Mucosa of rectum (tissue), 2 donors: ENCODE measurements at regions not wholly inside any gene's neighbourhood (a gene's known extent, or its start where the extent isn't known, plus 50 kb on each side); places are given as distances from the start of the nearest gene placed in this dataset.
"Not testable (repeated sequence)": the region's sequence is repeated elsewhere in the genome, so short reads cannot be mapped to it uniquely, and the experiment has no call there.

Experiments used
- H3K27ac ChIP-seq, 2 donors: one replicate each; pipeline ENCODE4 v1.7.0; 2013; ENCODE audit warnings: inconsistent platforms in 2 of 2, low read depth in 2 of 2, low read length in 2 of 2
- H3K27me3 ChIP-seq, 2 donors: one replicate each; pipeline ENCODE4 v1.7.0; 2013; ENCODE audit warnings: low read length in 2 of 2; ENCODE audit not compliant: control insufficient read depth in 2 of 2, insufficient read depth in 2 of 2
- H3K36me3 ChIP-seq, 2 donors: one replicate each; pipeline ENCODE4 v1.7.0; 2013; ENCODE audit warnings: low read length in 2 of 2; ENCODE audit not compliant: control insufficient read depth in 2 of 2, insufficient read depth in 2 of 2
- H3K4me1 ChIP-seq, 2 donors: one replicate each; pipeline ENCODE4 v1.7.0; 2013; ENCODE audit warnings: low read length in 2 of 2, mild to moderate bottlenecking in 1 of 2; ENCODE audit not compliant: control insufficient read depth in 2 of 2, insufficient read depth in 2 of 2
- H3K4me3 ChIP-seq, 2 donors: one replicate each; pipeline ENCODE4 v1.7.0; 2013; ENCODE audit warnings: low read length in 2 of 2
- H3K9ac ChIP-seq, 2 donors: one replicate each; pipeline ENCODE4 v1.7.0; 2013; ENCODE audit warnings: low read length in 2 of 2, low read depth in 1 of 2, mild to moderate bottlenecking in 1 of 2
- H3K9me3 ChIP-seq, 2 donors: one replicate each; pipeline ENCODE4 v1.7.0; 2013; ENCODE audit warnings: low read length in 2 of 2; ENCODE audit not compliant: control insufficient read depth in 2 of 2
- donor health status: healthy.
- donor health status: Normal muscosa, but diverticular disease.

DNA sequence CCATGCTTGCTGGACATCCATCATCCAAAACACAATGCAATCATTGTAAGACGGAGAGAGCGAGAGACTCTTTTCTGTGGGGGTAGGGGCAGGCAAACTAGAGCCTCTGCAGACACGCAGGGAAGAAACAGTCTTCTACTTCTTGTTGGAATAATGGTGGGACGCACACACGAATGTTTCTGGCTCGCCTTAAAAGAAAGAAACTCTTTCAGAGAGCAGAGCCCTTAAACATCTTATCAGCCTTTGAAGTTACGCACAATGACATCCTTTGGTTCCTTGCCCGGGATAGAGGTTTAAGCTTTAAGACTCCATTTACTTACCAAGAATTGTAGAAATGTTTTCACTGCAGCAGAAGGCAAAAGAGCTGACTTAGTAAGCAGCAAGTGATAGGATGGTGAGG, 133.8 kb upstream of the FOXN3 start:
- peaks cover 0 to 3% of the 10 kb centered on the region in 2 donors for H3K4me1 ChIP-seq
- no peak overlapping the region for H3K27ac ChIP-seq
- H3K4me3 ChIP-seq = no peak overlapping the region
- H3K9me3 ChIP-seq = no peaks in the 10 kb centered on the region
- H3K36me3 ChIP-seq = peaks cover 0 to 2% of the 10 kb centered on the region in 2 donors
- no peak overlapping the region for H3K9ac ChIP-seq
- H3K27me3 ChIP-seq = no peaks in the 10 kb centered on the region

DNA sequence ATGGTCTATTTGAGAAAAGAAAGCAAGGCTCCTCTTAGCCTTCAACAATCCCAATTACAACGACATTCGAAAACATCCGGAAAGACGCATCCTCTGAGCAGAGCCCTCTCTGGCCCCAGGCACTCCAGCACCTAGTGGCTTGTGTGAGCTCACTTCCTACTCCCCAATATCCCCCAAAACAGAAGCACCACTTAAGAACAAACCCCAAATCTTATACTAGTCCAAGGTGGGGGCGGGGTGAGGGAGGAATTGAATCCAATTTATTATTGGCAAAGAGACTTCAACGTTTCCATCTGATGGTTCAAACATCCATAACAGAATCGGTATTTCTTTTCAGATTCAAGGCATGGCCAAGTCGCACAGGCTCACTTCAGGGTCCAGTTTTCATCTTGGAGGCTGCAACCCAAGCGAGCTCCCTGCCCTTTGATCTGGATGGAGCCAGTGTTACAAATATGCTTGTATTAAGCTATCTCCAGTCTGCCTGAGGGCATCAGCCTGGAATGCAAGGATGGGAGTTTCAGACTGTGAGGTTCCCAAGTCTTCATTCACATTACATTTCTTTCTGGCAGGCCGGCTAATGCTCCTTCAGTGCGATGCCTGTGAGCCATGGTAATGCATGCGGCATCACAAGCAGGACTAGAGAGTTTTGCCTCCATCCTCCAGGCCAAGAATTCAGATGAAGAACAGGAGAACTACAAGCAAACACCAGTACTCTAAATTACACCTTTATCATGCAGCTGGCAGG, 132.5 kb upstream of the FOXN3 start:
- H3K36me3 ChIP-seq = peaks cover 0 to 2% of the 10 kb centered on the region in 2 donors
- H3K4me1 ChIP-seq = peaks cover 0 to 3% of the 10 kb centered on the region in 2 donors
- H3K4me3 ChIP-seq = no peak overlapping the region
- H3K9me3 ChIP-seq = no peaks in the 10 kb centered on the region
- H3K27ac ChIP-seq = no peak overlapping the region
- no peaks in the 10 kb centered on the region for H3K27me3 ChIP-seq
- H3K9ac ChIP-seq = no peak overlapping the region

DNA sequence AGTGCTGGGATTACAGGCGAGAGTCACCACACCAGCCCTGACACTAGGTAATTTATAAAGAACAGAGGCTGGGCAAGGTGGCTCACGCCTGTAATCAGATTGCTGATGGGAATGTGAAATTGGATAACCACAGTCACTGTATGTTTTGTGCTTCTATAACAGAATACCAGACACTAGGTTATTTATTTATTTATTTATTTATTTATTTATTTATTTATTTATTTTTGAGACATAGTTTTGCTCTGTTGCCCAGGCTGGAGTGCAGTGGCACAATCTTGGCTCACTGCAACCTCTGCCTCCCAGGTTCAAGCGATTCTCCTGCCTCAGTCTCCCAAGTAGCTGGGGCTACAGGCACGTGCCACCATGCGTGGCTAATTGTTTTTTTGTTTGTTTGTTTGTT, 130.0 kb upstream of the FOXN3 start:
- not testable (repeated sequence) for H3K9ac ChIP-seq, H3K27ac ChIP-seq, H3K36me3 ChIP-seq, H3K9me3 ChIP-seq, H3K27me3 ChIP-seq, H3K4me3 ChIP-seq, H3K4me1 ChIP-seq

DNA sequence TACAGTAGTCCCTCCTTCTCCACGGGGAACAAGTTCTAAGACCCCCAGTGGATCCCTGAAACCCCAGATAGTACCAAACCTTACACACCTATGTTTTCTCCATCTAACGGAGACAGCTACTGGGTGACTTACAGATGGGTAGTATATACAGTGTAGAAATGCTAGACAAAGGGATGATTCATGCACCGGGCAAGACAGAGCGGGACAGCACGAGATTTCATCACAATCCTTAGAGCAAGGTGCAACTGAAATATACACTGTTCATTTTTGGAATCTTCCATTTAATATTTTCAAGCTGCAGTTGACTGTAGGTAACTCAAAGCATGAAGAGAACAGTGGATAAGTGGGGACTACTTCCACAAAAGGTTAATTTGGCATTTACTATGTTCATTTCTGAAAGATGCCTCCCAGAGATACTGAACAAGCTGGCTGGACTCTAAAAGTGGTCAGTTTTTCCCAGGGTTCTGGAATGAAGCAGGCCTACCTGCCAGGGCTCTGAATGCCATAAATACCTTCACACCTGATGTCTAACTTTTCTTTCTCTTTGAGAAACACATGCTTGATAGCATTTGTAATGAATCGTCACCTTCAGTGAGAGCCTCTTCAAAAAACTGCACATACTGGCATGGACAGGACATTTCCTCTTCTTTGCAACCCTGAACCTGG, 127.7 kb upstream of the FOXN3 start:
- Histone ChIP-seq H3K4me3 (no peak overlapping the region), H3K27me3 (no peaks in the 10 kb centered on the region), H3K4me1 (peaks cover 0 to under 1% of the 10 kb centered on the region in 2 donors), H3K9me3 (no peaks in the 10 kb centered on the region), H3K36me3 (peaks cover 0 to 2% of the 10 kb centered on the region in 2 donors), H3K9ac (no peak overlapping the region), H3K27ac (no peak overlapping the region)

DNA sequence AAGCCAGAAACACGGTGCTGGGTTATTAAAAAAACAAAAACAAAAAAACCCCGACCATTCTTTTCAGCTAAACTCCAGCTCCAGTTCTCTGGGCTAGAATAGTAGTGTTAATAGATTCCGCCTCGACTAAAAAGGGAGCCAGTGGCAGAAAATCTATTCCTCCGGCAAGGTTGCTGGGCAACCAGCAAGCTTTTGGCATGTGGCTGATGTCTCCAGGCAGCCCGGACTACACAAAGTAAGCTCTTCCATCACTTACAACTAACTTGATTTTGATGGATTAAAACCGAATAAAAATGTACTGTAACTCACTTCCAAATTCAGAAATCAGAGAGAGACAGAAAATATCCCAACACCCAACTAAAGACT, 126.4 kb upstream of the FOXN3 start:
- Histone ChIP-seq H3K27me3 (no peaks in the 10 kb centered on the region), H3K9me3 (no peaks in the 10 kb centered on the region), H3K27ac (no peak overlapping the region), H3K4me3 (no peak overlapping the region), H3K4me1 (peaks cover 0 to 4% of the 10 kb centered on the region in 2 donors), H3K36me3 (peaks cover 0 to 2% of the 10 kb centered on the region in 2 donors), H3K9ac (no peak overlapping the region)

DNA sequence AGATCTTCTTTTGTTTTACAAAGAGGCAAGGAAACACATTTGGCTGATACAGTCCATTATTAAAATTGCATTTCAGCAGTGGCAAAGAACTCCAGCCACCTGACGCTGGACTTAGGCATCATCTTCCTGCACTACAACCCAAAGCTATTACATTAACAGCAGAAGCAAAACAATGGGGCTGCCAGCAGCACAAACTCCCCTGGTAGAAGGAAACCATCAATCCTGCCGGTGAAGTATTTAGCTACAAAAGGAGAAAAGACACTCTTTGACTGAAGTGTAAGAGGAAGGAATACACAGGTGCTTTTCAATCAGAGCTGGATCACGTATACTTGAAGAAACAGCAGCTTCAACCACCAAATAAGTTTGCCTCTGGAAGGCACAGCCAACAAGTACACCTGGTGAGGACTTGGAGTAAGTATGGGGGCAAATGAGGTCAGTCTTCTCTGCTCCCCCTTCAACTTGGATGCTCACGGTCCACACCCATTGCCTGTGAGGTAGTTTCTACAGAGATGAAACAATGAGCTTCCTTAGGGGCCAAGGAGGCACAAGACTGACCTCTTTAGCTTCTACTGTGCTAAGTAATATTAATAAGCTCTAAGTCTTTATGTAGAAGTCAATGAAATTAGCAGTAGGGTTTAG, 125.9 kb upstream of the FOXN3 start:
- Histone ChIP-seq H3K9me3 (no peaks in the 10 kb centered on the region), H3K4me1 (peaks cover 0 to 4% of the 10 kb centered on the region in 2 donors), H3K27me3 (no peaks in the 10 kb centered on the region), H3K27ac (no peak overlapping the region), H3K9ac (no peak overlapping the region), H3K4me3 (no peak overlapping the region), H3K36me3 (peaks cover 0 to 2% of the 10 kb centered on the region in 2 donors)

DNA sequence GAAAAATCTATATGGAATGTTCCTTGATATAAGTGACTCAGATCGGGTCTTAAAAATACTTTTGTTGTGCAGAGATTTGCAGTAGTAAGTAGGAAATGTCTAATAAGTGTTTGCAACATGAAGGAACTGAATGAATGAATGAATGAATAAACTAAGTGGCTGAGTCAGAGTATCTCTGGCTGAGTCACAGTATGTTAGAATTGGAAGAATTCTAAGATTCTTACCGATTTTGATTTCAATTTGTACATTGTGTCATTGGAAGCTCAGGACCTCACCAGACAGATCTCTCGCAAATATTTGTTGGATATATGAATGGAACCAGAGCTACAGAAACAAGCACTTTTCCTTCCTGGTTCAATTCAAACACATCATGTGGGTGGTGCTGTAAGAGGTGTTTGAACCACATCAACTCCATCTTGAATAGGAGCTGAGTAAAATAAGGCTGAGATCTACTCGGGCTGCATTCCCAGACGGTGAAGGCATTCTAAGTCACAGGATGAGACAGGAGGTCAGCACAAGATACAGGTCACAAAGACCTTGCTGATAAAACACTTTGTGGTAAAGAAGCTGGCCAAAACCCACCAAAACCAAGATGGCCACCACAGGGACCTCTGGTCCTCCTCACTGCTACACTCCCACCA, 123.9 kb upstream of the FOXN3 start:
- H3K27me3 ChIP-seq = no peaks in the 10 kb centered on the region
- no peak overlapping the region for H3K9ac ChIP-seq
- no peaks in the 10 kb centered on the region for H3K36me3 ChIP-seq
- H3K9me3 ChIP-seq = no peaks in the 10 kb centered on the region
- H3K4me1 ChIP-seq = peaks cover 0 to 4% of the 10 kb centered on the region in 2 donors
- H3K27ac ChIP-seq = no peak overlapping the region
- H3K4me3 ChIP-seq = no peak overlapping the region

DNA sequence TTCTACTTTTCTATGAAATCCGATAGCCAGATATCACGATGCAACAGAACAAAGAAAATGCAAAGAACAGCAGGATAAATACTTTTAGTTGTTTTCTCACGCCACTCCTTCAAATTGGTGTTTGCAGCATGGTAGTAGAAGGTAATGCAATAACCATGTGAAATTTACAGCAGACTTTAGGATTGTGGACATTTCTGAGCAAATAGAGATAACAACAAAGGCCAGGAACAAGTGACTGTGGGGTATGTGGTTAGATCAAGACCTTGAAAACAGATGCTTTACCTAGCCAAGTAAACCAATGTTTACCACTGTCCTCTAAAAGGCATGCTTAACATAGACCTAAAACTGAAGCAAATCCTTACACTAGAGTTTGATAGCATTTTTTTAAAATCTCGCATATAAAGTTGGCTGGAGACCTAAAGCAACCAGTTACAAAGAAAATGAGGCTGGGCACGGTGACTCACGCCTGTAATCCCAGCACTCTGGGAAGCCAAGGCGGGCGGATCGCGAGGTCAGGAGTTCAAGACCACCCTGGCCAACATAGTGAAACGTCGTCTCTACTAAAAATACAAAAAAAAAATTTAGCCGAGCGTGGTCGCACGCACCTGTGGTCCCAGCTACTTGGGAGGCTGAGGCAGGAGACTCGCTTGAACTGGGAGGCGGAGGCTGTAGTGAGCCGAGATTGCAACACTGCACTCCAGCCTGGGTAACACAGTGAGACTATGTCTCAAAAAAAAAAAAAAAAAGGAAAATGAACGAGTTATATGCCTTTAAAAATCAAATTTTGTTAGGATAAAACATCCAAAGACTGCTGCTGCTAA, 123.2 kb upstream of the FOXN3 start:
- no peak overlapping the region for H3K9ac ChIP-seq
- no peak overlapping the region for H3K27ac ChIP-seq
- H3K4me3 ChIP-seq = no peak overlapping the region
- no peaks in the 10 kb centered on the region for H3K9me3 ChIP-seq
- peaks cover 0 to 4% of the 10 kb centered on the region in 2 donors for H3K4me1 ChIP-seq
- H3K27me3 ChIP-seq = no peaks in the 10 kb centered on the region
- no peaks in the 10 kb centered on the region for H3K36me3 ChIP-seq

DNA sequence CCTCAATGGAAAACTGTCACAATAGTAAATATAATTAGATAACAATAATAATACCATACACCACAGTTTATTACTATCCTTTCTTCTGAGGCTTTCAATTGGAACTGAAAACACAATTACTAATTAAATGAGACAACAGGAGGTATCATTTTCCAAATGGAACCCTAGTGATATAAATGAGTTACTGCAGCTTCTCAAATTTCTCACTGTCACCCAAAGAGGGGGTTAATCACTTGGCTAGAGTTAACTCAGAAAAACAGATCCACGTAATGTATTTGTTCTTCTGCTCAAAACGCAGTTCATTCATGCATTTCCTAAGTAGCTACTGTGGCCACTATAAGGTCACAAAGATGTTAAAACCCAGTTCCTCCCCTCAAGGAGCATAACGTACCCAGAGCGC, 120.9 kb upstream of the FOXN3 start:
- H3K9ac ChIP-seq = no peak overlapping the region
- H3K4me3 ChIP-seq = no peak overlapping the region
- H3K27ac ChIP-seq = no peak overlapping the region

More for the DNA sequence above, 120.9 kb upstream of the FOXN3 start:
- Histone ChIP-seq H3K36me3 (no peaks in the 10 kb centered on the region), H3K9me3 (no peaks in the 10 kb centered on the region), H3K27me3 (no peaks in the 10 kb centered on the region), H3K4me1 (peaks cover 0 to 4% of the 10 kb centered on the region in 2 donors)
